ENCODE measurements at regions not wholly inside any gene's neighbourhood (a gene's known extent, or its start where the extent isn't known, plus 50 kb on each side); places are given as distances from the start of the nearest gene placed in this dataset.
A peak's percentile ranks its signal among the peaks of the same experiment; 100 is the strongest.

GRCh38 chr2:207473049-207473930 lies 56.5 kb upstream of the CREB1 start (continued):
- TF ChIP-seq NR3C1 (CRISPR knock-in tag; IDR thresholded peaks at IDR 0.05) (no peak), NR2C2 (CRISPR knock-in tag; IDR thresholded peaks at IDR 0.05) (no peak), NR2C2 (tag; IDR thresholded peaks at IDR 0.05) (no peak), ZNF324 (CRISPR knock-in tag; IDR thresholded peaks at IDR 0.05) (no peak), ZNF347 (CRISPR knock-in tag; IDR thresholded peaks at IDR 0.05; ENCODE audit: low read depth) (no peak), CC2D1A (IDR thresholded peaks at IDR 0.05) (0 out of 2 replicates have a peak, but pooled peaks have one; percentile 55), LARP7 (IDR thresholded peaks at IDR 0.05) (no peak), CREBBP (IDR thresholded peaks at IDR 0.05; ENCODE audit: low read depth, low read length) (no peak), CEBPB (tag; IDR thresholded peaks at IDR 0.05) (no peak), SAFB2 (IDR thresholded peaks at IDR 0.05; ENCODE audit: borderline replicate concordance, low read depth, low read length, severe bottlenecking) (no peak), GABPB1 (CRISPR knock-in tag; IDR thresholded peaks at IDR 0.05) (no peak), DEAF1 (CRISPR knock-in tag; IDR thresholded peaks at IDR 0.05) (peak; percentile 61; the same call in 1 of the 2 replicates), MIER1 (IDR thresholded peaks at IDR 0.05; ENCODE audit: low read depth) (no peak)
- TF ChIP-seq, protein P1, sequence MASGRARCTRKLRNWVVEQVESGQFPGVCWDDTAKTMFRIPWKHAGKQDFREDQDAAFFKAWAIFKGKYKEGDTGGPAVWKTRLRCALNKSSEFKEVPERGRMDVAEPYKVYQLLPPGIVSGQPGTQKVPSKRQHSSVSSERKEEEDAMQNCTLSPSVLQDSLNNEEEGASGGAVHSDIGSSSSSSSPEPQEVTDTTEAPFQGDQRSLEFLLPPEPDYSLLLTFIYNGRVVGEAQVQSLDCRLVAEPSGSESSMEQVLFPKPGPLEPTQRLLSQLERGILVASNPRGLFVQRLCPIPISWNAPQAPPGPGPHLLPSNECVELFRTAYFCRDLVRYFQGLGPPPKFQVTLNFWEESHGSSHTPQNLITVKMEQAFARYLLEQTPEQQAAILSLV (tag; IDR thresholded peaks at IDR 0.05), result no peak
- TF ChIP-seq, protein P2, sequence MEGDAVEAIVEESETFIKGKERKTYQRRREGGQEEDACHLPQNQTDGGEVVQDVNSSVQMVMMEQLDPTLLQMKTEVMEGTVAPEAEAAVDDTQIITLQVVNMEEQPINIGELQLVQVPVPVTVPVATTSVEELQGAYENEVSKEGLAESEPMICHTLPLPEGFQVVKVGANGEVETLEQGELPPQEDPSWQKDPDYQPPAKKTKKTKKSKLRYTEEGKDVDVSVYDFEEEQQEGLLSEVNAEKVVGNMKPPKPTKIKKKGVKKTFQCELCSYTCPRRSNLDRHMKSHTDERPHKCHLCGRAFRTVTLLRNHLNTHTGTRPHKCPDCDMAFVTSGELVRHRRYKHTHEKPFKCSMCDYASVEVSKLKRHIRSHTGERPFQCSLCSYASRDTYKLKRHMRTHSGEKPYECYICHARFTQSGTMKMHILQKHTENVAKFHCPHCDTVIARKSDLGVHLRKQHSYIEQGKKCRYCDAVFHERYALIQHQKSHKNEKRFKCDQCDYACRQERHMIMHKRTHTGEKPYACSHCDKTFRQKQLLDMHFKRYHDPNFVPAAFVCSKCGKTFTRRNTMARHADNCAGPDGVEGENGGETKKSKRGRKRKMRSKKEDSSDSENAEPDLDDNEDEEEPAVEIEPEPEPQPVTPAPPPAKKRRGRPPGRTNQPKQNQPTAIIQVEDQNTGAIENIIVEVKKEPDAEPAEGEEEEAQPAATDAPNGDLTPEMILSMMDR (IDR thresholded peaks at IDR 0.05 in 2 of 3, conservative IDR thresholded peaks at IDR 0.05 in 1 of 3; ENCODE audit: insufficient read depth in 2 of 3, low read depth in 1 of 3, low read length in 3 of 3), result peak; percentile 50 to 78 (median 52)
- TF ChIP-seq, protein P3, sequence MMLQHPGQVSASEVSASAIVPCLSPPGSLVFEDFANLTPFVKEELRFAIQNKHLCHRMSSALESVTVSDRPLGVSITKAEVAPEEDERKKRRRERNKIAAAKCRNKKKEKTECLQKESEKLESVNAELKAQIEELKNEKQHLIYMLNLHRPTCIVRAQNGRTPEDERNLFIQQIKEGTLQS (IDR thresholded peaks at IDR 0.05), result no peak
- TF ChIP-seq, protein P3 (CRISPR knock-in tag; conservative IDR thresholded peaks at IDR 0.05), result no peak

Measured in K562 (cell line).